Esophagus muscularis mucosa (tissue), 4 donors: ENCODE measurements at regions not wholly inside any gene's neighbourhood (a gene's known extent, or its start where the extent isn't known, plus 50 kb on each side); places are given as distances from the start of the nearest gene placed in this dataset.

Source experiments
- CTCF ChIP-seq, 3 experiments: fragments of 200-600 bp in 2 of 3; fragments of 450-650 bp in 1 of 3; sonication (generic) in 2 of 3; IDR thresholded peaks; one replicate each; pipeline ENCODE4 v1.5.1; 2017 to 2019; ENCODE audit warnings: antibody characterized with exemption in 3 of 3, mild to moderate bottlenecking in 2 of 3, moderate library complexity in 1 of 3
- EP300 ChIP-seq: sonication (generic); formaldehyde crosslinking; IDR thresholded peaks from one replicate; pipeline ENCODE4 v1.6.1; 2017; ENCODE audit warnings: antibody characterized with exemption
- POLR2A ChIP-seq: fragments of 450-650 bp; IDR thresholded peaks from one replicate; pipeline ENCODE4 v1.6.1; 2017; ENCODE audit warnings: antibody characterized with exemption, moderate library complexity, mild to moderate bottlenecking, low read depth
- POLR2AphosphoS5 ChIP-seq, 2 donors: sonication (generic); formaldehyde crosslinking; IDR thresholded peaks; one replicate each; pipeline ENCODE4 v1.6.1; 2017; ENCODE audit warnings: antibody characterized with exemption in 2 of 2

- TF ChIP-seq POLR2AphosphoS5 (IDR thresholded peaks at IDR 0.05) (no peak), CTCF (IDR thresholded peaks at IDR 0.05) (no peak), POLR2A (no peak), EP300 (no peak)
Observed at GRCh38 chr18:66825347-66825746, 221.5 kb upstream of the CDH19 start.
